HCT116 (cell line): ENCODE measurements at regions not wholly inside any gene's neighbourhood (a gene's known extent, or its start where the extent isn't known, plus 50 kb on each side); places are given as distances from the start of the nearest gene placed in this dataset.

Experiments used
- ATAC-seq: fragments of 200-7000 bp; cut with Tn5 transposase; 2 replicates; pipeline ENCODE4 v1.9.1; 2020; ENCODE audit warnings: mild to moderate bottlenecking, moderate library complexity
- BruUV-seq: library from RNA; stranded (reverse); fragments of 400-500 nt; replicated peaks from 2 replicates; lab custom pipeline; 2021; lab: Mats Ljungman, UMichigan
- CTCF ChIA-PET: fragments of 300-600 bp; sonication (Branson Sonifier 250); formaldehyde crosslinking; loops from one replicate; lab custom pipeline; 2021; ENCODE audit warnings: antibody characterized with exemption; lab: Charles Lee
- POLR2A ChIA-PET: fragments of 300-600, 350-600 bp; sonication (Branson Sonifier 250); formaldehyde crosslinking; loops from one replicate; lab custom pipeline; 2021; ENCODE audit warnings: antibody characterized with exemption; lab: Charles Lee
- RAD21 ChIA-PET, 2 experiments: fragments of 300-600 bp; sonication (Branson Sonifier 250); formaldehyde crosslinking; loops; one replicate each; lab custom pipeline; 2023; ENCODE audit warnings: low total read pairs in 2 of 2; ENCODE audit not compliant: uncharacterized antibody in 2 of 2, unreplicated experiment in 2 of 2, low non-redundant PET in 1 of 2; lab: Charles Lee
- DNase-seq: peaks from one replicate; pipeline ENCODE4 v3.0.0-alpha.2; 2010; ENCODE audit warnings: low read depth, low spot score
- H2AFZ ChIP-seq: fragments of 200-600 bp; shearing (Covaris generic), sonication (generic); 2 replicates; pipeline ENCODE4 v1.6.1; 2017; ENCODE audit warnings: low read depth, mixed run types, mixed read lengths, antibody characterized with exemption, low read length; ENCODE audit not compliant: poor library complexity, severe bottlenecking
- H3K27ac ChIP-seq: 2 replicates; pipeline ENCODE4 v1.5.1; 2012; ENCODE audit warnings: low read depth, low read length
- H3K27me3 ChIP-seq: fragments of 200-600 bp; sonication (generic); 2 replicates; pipeline ENCODE4 v1.6.1; 2016; ENCODE audit warnings: mixed run types, low read length, mixed read lengths; ENCODE audit not compliant: insufficient read depth
- H3K36me3 ChIP-seq, 2 experiments: fragments of 200-500 bp in 1 of 2; fragments of 200-600 bp in 1 of 2; sonication (Bioruptor generic) in 1 of 2; sonication (generic) in 1 of 2; 2 replicates each; pipeline versions ENCODE4 v1.5.1 to v1.6.1; 2014 to 2016; ENCODE audit warnings: low read length in 2 of 2, inconsistent platforms in 1 of 2, mixed read lengths in 1 of 2, mixed run types in 1 of 2; ENCODE audit not compliant: insufficient read depth in 2 of 2, control insufficient read depth in 1 of 2
- H3K4me1 ChIP-seq, 2 experiments: fragments of 200-600 bp in 1 of 2; sonication (generic) in 1 of 2; 2 replicates each; pipeline versions ENCODE4 v1.5.1 to v1.6.1; 2012 to 2017; ENCODE audit warnings: low read length in 2 of 2, inconsistent platforms in 1 of 2, mild to moderate bottlenecking in 1 of 2, mixed read lengths in 1 of 2, mixed run types in 1 of 2, moderate library complexity in 1 of 2; ENCODE audit not compliant: insufficient read depth in 2 of 2, control insufficient read depth in 1 of 2
- H3K4me2 ChIP-seq: fragments of 200-600 bp; sonication (generic); 2 replicates; pipeline ENCODE4 v1.6.1; 2017; ENCODE audit warnings: mixed run types, low read length, mixed read lengths
- H3K4me3 ChIP-seq, 2 experiments: fragments of 200-600 bp in 1 of 2; sonication (generic) in 1 of 2; replicated peaks in 1 of 2; 2 replicates each; pipeline ENCODE4 v1.5.1; 2011 to 2016; ENCODE audit warnings: low read length in 2 of 2, control low read depth in 1 of 2, low read depth in 1 of 2, mild to moderate bottlenecking in 1 of 2, mixed read lengths in 1 of 2, mixed run types in 1 of 2
- H3K79me2 ChIP-seq: fragments of 200-600 bp; sonication (generic); 2 replicates; pipeline ENCODE4 v1.6.1; 2017; ENCODE audit warnings: mild to moderate bottlenecking, mixed run types, low read length, moderate library complexity, mixed read lengths; ENCODE audit not compliant: insufficient read depth
- H3K9ac ChIP-seq: fragments of 200-600 bp; sonication (generic); 2 replicates; pipeline ENCODE4 v1.6.1; 2016; ENCODE audit warnings: low read length, mixed read lengths
- H3K9me2 ChIP-seq: fragments of 200-600 bp; sonication (generic), shearing (Covaris generic); 2 replicates; pipeline ENCODE4 v1.6.1; 2017; ENCODE audit warnings: mixed run types, mild to moderate bottlenecking, moderate library complexity; ENCODE audit not compliant: insufficient read depth
- H3K9me3 ChIP-seq, 2 experiments: fragments of 200-500 bp in 1 of 2; fragments of 200-600 bp in 1 of 2; sonication (Bioruptor generic) in 1 of 2; sonication (generic) in 1 of 2; 2 replicates each; pipeline ENCODE4 v1.6.1; 2014 to 2017; ENCODE audit warnings: low read length in 2 of 2, mixed read lengths in 2 of 2, inconsistent platforms in 1 of 2, low read depth in 1 of 2, mild to moderate bottlenecking in 1 of 2, mixed run types in 1 of 2, moderate library complexity in 1 of 2; ENCODE audit not compliant: control insufficient read depth in 1 of 2, insufficient read depth in 1 of 2
- H4K20me1 ChIP-seq: fragments of 200-600 bp; sonication (generic), shearing (Covaris generic); 2 replicates; pipeline ENCODE4 v1.6.1; 2017; ENCODE audit warnings: mixed run types, mild to moderate bottlenecking, moderate library complexity; ENCODE audit not compliant: insufficient read depth
- CBX3 ChIP-seq: IDR thresholded peaks from 2 replicates; pipeline ENCODE4 v1.6.1; 2012; ENCODE audit warnings: low read depth
- CEBPB ChIP-seq: IDR thresholded peaks from 2 replicates; pipeline ENCODE4 v1.6.1; 2012; ENCODE audit warnings: low read depth
- CTCF ChIP-seq, 3 experiments: fragments of 200-600 bp in 1 of 3; sonication (generic) in 1 of 3; IDR thresholded peaks in 2 of 3; conservative IDR thresholded peaks in 1 of 3; 2 replicates each; pipeline ENCODE4 v1.5.1; 2012 to 2017; ENCODE audit warnings: low read depth in 2 of 3, low read length in 2 of 3, antibody characterized with exemption in 1 of 3, borderline replicate concordance in 1 of 3, control low read depth in 1 of 3, mild to moderate bottlenecking in 1 of 3, mixed read lengths in 1 of 3, mixed run types in 1 of 3, moderate library complexity in 1 of 3; ENCODE audit not compliant: insufficient read depth in 1 of 3
- EGR1 ChIP-seq: IDR thresholded peaks from 2 replicates; pipeline ENCODE4 v1.6.1; 2012; ENCODE audit warnings: low read depth
- ELF1 ChIP-seq: IDR thresholded peaks from 2 replicates; pipeline ENCODE4 v1.6.1; 2012; ENCODE audit warnings: low read depth, borderline replicate concordance
- EZH2 ChIP-seq: fragments of 200-600 bp; sonication (generic); IDR thresholded peaks from 2 replicates; pipeline ENCODE4 v1.6.1; 2017; ENCODE audit warnings: antibody characterized with exemption, mixed run types
- EZH2phosphoT487 ChIP-seq: fragments of 200-600 bp; IDR thresholded peaks from 2 replicates; pipeline ENCODE4 v1.6.1; 2018; ENCODE audit warnings: antibody characterized with exemption, borderline replicate concordance
- RAD21 ChIP-seq: IDR thresholded peaks from 2 replicates; pipeline ENCODE4 v1.6.1; 2012; ENCODE audit warnings: low read depth, mild to moderate bottlenecking
- REST ChIP-seq: IDR thresholded peaks from 2 replicates; pipeline ENCODE4 v1.6.1; 2012; ENCODE audit warnings: low read depth
- SP1 ChIP-seq: IDR thresholded peaks from 2 replicates; pipeline ENCODE4 v1.6.1; 2012; ENCODE audit warnings: low read depth
- ZFX ChIP-seq: fragments of 450-650 bp; IDR thresholded peaks from 2 replicates; pipeline ENCODE4 v1.6.1; 2017
- ZNF274 ChIP-seq: fragments of 200-500 bp; sonication (Bioruptor generic); IDR thresholded peaks from 2 replicates; pipeline ENCODE4 v1.6.1; 2014; ENCODE audit warnings: mild to moderate bottlenecking, low read depth, low read length, inconsistent platforms
- intact Hi-C: fragments of 100-400 bp; cut with micrococcal nuclease; formaldehyde crosslinking; loops from 2 replicates; pipeline ENCODE4 v1.10.0; 2022
- TF ChIP-seq, protein P1 (sequence below): IDR thresholded peaks from 2 replicates; pipeline ENCODE4 v1.6.1; 2011; ENCODE audit warnings: mild to moderate bottlenecking, low read length, moderate library complexity; ENCODE audit not compliant: insufficient replicate concordance; ENCODE audit errors: extremely low read depth
- TF ChIP-seq, protein P2 (sequence below): IDR thresholded peaks from 2 replicates; pipeline ENCODE4 v1.6.1; 2012

- no peak for TF ChIP-seq CTCF (IDR thresholded peaks at IDR 0.05 in 2 of 3, conservative IDR thresholded peaks at IDR 0.05 in 1 of 3; ENCODE audit: borderline replicate concordance in 1 of 3, insufficient read depth in 1 of 3, low read depth in 2 of 3, low read length in 2 of 3)
These were observed 1896.9 kb upstream of the CDH6 start (continued) for GRCh38 chr5:29296548-29296947.

GRCh38 chr5:29277642-29278041 lies 1915.8 kb upstream of the CDH6 start:
- RAD21 ChIA-PET, result no interaction called here
- Histone ChIP-seq H3K36me3 (no peaks in the 10 kb centered on the region), H3K9me2 (no peaks in the 10 kb centered on the region), H2AFZ (no peak overlapping the region), H3K4me1 (no peaks in the 10 kb centered on the region), H3K9ac (no peak overlapping the region), H3K4me2 (no peak overlapping the region), H3K27ac (no peak overlapping the region), H3K9me3 (peaks cover 5 to 19% of the 10 kb centered on the region in 2 experiments; a peak in 2 of 4 replicates), H3K27me3 (no peaks in the 10 kb centered on the region), H4K20me1 (no peaks in the 10 kb centered on the region), H3K79me2 (no peaks in the 10 kb centered on the region), H3K4me3 (no peak overlapping the region)
- intact Hi-C loops, result no loop called here
- POLR2A ChIA-PET, result no interaction called here
- DNase-seq (no peak), ATAC-seq (no peak)
- TF ChIP-seq EZH2phosphoT487, result no peak
- no peak for TF ChIP-seq CEBPB
- no peak for TF ChIP-seq EZH2
- TF ChIP-seq SP1, result no peak
- TF ChIP-seq REST, result no peak
- TF ChIP-seq ZFX, result no peak
- no peak for TF ChIP-seq RAD21
- no peak for TF ChIP-seq ZNF274
- no peak for TF ChIP-seq ELF1
- TF ChIP-seq EGR1, result no peak
- TF ChIP-seq CBX3, result no peak
- TF ChIP-seq, protein P1, sequence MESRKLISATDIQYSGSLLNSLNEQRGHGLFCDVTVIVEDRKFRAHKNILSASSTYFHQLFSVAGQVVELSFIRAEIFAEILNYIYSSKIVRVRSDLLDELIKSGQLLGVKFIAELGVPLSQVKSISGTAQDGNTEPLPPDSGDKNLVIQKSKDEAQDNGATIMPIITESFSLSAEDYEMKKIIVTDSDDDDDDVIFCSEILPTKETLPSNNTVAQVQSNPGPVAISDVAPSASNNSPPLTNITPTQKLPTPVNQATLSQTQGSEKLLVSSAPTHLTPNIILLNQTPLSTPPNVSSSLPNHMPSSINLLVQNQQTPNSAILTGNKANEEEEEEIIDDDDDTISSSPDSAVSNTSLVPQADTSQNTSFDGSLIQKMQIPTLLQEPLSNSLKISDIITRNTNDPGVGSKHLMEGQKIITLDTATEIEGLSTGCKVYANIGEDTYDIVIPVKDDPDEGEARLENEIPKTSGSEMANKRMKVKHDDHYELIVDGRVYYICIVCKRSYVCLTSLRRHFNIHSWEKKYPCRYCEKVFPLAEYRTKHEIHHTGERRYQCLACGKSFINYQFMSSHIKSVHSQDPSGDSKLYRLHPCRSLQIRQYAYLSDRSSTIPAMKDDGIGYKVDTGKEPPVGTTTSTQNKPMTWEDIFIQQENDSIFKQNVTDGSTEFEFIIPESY, result no peak
- TF ChIP-seq, protein P2, sequence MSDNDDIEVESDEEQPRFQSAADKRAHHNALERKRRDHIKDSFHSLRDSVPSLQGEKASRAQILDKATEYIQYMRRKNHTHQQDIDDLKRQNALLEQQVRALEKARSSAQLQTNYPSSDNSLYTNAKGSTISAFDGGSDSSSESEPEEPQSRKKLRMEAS, result no peak
- CTCF ChIA-PET, result no interaction called here
- no TSS peak for BruUV-seq
